Heart left ventricle (tissue), 13 donors: ENCODE measurements at regions not wholly inside any gene's neighbourhood (a gene's known extent, or its start where the extent isn't known, plus 50 kb on each side); places are given as distances from the start of the nearest gene placed in this dataset.

Experiments
- CTCF ChIP-seq, 12 donors: fragments of 200-600 bp; sonication (generic) in 4 of 12; IDR thresholded peaks; one replicate each; pipeline versions ENCODE4 v1.5.0 to v1.8.0; 2018 to 2022; ENCODE audit warnings: antibody characterized with exemption in 12 of 12, mild to moderate bottlenecking in 5 of 12
- POLR2A ChIP-seq, 2 donors: fragments of 450-650 bp; IDR thresholded peaks; one replicate each; pipeline ENCODE4 v1.6.1; 2017; ENCODE audit warnings: antibody characterized with exemption in 2 of 2, mild to moderate bottlenecking in 2 of 2, moderate library complexity in 2 of 2
- donor health status: ischemic (EF 13 %, LVEDD 7.1; RV severe dilation, severe dysfunction).
- donor health status: DM: no; HTN: yes; CAD: no.
- donor health status: DM: no; HTN: no; CAD: no.
- donor health status: ischemic (EF 25% LVEDD 6.9; RV normal size, moderate dysfunction).
- donor health status: ischemic (EF 25% LVEDD 5.7; RV mildly dilated, moderate dysfunction).
- donor health status: ischemic (EF 35%, LVEDD 5.7; RV mildly dilated, moderate dysfunction).
- donor health status: nonischemic (EF 11% LVEDD 7.7; RV severe dilation, severe dysfunction).
- donor health status: DM: yes; HTN: yes; CAD: no.
- donor health status: PGD.
- donor health status: ischemic (EF 29% LVEDD 5.4; RV normal size, mild dysfunction).
- donor health status: nonischemic (EF 23%, LVEDD 6.1; RV moderate dilation, normal function).

- TF ChIP-seq POLR2A (IDR thresholded peaks at IDR 0.05) (no peak), CTCF (IDR thresholded peaks at IDR 0.05) (no peak)
Observed at GRCh38 chr5:28253431-28253830, 1215.0 kb upstream of the CDH9 start.
